HEK293T (cell line): ENCODE measurements at regions not wholly inside any gene's neighbourhood (a gene's known extent, or its start where the extent isn't known, plus 50 kb on each side); places are given as distances from the start of the nearest gene placed in this dataset.

ENCODE experiments used
- BHLHE40 ChIP-seq: fragments of 450-650 bp; IDR thresholded peaks from 2 replicates; pipeline ENCODE4 v1.6.1; 2016; ENCODE audit warnings: mild to moderate bottlenecking, moderate library complexity, borderline replicate concordance
- ELF4 ChIP-seq: fragments of 450-650 bp; IDR thresholded peaks from 2 replicates; pipeline ENCODE4 v1.6.1; 2017; ENCODE audit warnings: antibody characterized with exemption
- FOXK2 ChIP-seq: fragments of 450-650 bp; IDR thresholded peaks from 2 replicates; pipeline ENCODE4 v1.6.1; 2016; ENCODE audit warnings: mild to moderate bottlenecking
- HDGF ChIP-seq: fragments of 450-650 bp; IDR thresholded peaks from 2 replicates; pipeline ENCODE4 v1.6.1; 2017; ENCODE audit warnings: antibody characterized with exemption, borderline replicate concordance
- NFRKB ChIP-seq: fragments of 450-650 bp; IDR thresholded peaks from 2 replicates; pipeline ENCODE4 v1.6.1; 2016; ENCODE audit warnings: mild to moderate bottlenecking, moderate library complexity
- PKNOX1 ChIP-seq: fragments of 450-650 bp; IDR thresholded peaks from 2 replicates; pipeline ENCODE4 v1.6.1; 2016
- SP1 ChIP-seq: fragments of 450-650 bp; IDR thresholded peaks from 2 replicates; pipeline ENCODE4 v1.6.1; 2017
- SUZ12 ChIP-seq: fragments of 450-650 bp; IDR thresholded peaks from 2 replicates; pipeline ENCODE4 v1.6.1; 2016; ENCODE audit warnings: mild to moderate bottlenecking

GRCh38 chr1:115537415-115537814, 104.4 kb upstream of the VANGL1 start:
- TF ChIP-seq PKNOX1, result no peak
- TF ChIP-seq HDGF, result no peak
- no peak for TF ChIP-seq ELF4
- no peak for TF ChIP-seq NFRKB
- no peak for TF ChIP-seq SUZ12
- TF ChIP-seq BHLHE40, result no peak
- no peak for TF ChIP-seq FOXK2
- no peak for TF ChIP-seq SP1
